Rectal smooth muscle tissue (tissue), 1 donor: ENCODE measurements at regions not wholly inside any gene's neighbourhood (a gene's known extent, or its start where the extent isn't known, plus 50 kb on each side); places are given as distances from the start of the nearest gene placed in this dataset.
"Not testable (repeated sequence)": the region's sequence is repeated elsewhere in the genome, so short reads cannot be mapped to it uniquely, and the experiment has no call there.

Experiments
- H3K27ac ChIP-seq: one replicate; pipeline ENCODE4 v1.7.0; 2013; ENCODE audit warnings: low read depth, low read length, inconsistent platforms
- H3K27me3 ChIP-seq: one replicate; pipeline ENCODE4 v1.7.0; 2013; ENCODE audit warnings: low read length; ENCODE audit not compliant: control insufficient read depth, insufficient read depth
- H3K36me3 ChIP-seq: one replicate; pipeline ENCODE4 v1.7.0; 2013; ENCODE audit warnings: low read length; ENCODE audit not compliant: control insufficient read depth, insufficient read depth
- H3K4me1 ChIP-seq: one replicate; pipeline ENCODE4 v1.7.0; 2013; ENCODE audit warnings: low read length; ENCODE audit not compliant: control insufficient read depth, insufficient read depth
- H3K4me3 ChIP-seq: one replicate; pipeline ENCODE4 v1.7.0; 2013; ENCODE audit warnings: low read length
- H3K9ac ChIP-seq: one replicate; pipeline ENCODE4 v1.7.0; 2013; ENCODE audit warnings: low read length

GRCh38 chr15:70512772-70513362 is 250.5 kb downstream of the UACA start:
- H3K4me1 ChIP-seq: no peaks in the 10 kb centered on the region
- no peak overlapping the region for H3K9ac ChIP-seq
- no peak overlapping the region for H3K4me3 ChIP-seq
- no peaks in the 10 kb centered on the region for H3K27me3 ChIP-seq
- no peaks in the 10 kb centered on the region for H3K36me3 ChIP-seq
- H3K27ac ChIP-seq: no peak overlapping the region

GRCh38 chr15:70511972-70512587 is 251.3 kb downstream of the UACA start:
- H3K9ac ChIP-seq, H3K4me3 ChIP-seq, H3K27ac ChIP-seq, H3K36me3 ChIP-seq, H3K4me1 ChIP-seq, H3K27me3 ChIP-seq: not testable (repeated sequence)

GRCh38 chr15:70510433-70510832 is 252.9 kb downstream of the UACA start:
- H3K4me3 ChIP-seq: no peak overlapping the region
- no peak overlapping the region for H3K27ac ChIP-seq
- no peaks in the 10 kb centered on the region for H3K36me3 ChIP-seq
- peaks cover 7% of the 10 kb centered on the region for H3K4me1 ChIP-seq
- no peaks in the 10 kb centered on the region for H3K27me3 ChIP-seq
- no peak overlapping the region for H3K9ac ChIP-seq

GRCh38 chr15:70509731-70510143 is 253.6 kb downstream of the UACA start:
- Histone ChIP-seq H3K27me3 (no peaks in the 10 kb centered on the region), H3K9ac (no peak overlapping the region), H3K4me3 (no peak overlapping the region), H3K27ac (no peak overlapping the region), H3K4me1 (peaks cover 8% of the 10 kb centered on the region), H3K36me3 (no peaks in the 10 kb centered on the region)

GRCh38 chr15:70509282-70509662 is 254.1 kb downstream of the UACA start:
- H3K36me3 ChIP-seq: no peaks in the 10 kb centered on the region
- no peaks in the 10 kb centered on the region for H3K27me3 ChIP-seq
- H3K4me1 ChIP-seq: peaks cover 8% of the 10 kb centered on the region
- H3K9ac ChIP-seq: no peak overlapping the region
- no peak overlapping the region for H3K27ac ChIP-seq
- no peak overlapping the region for H3K4me3 ChIP-seq

GRCh38 chr15:70508561-70509281 is 254.6 kb downstream of the UACA start:
- Histone ChIP-seq H3K27me3 (no peaks in the 10 kb centered on the region), H3K4me1 (peaks cover 8% of the 10 kb centered on the region), H3K27ac (no peak overlapping the region), H3K4me3 (no peak overlapping the region), H3K36me3 (no peaks in the 10 kb centered on the region), H3K9ac (no peak overlapping the region)

- H3K4me1 ChIP-seq: peaks cover 8% of the 10 kb centered on the region
- no peak overlapping the region for H3K4me3 ChIP-seq
- no peaks in the 10 kb centered on the region for H3K36me3 ChIP-seq
- no peak overlapping the region for H3K27ac ChIP-seq
- no peaks in the 10 kb centered on the region for H3K27me3 ChIP-seq
- no peak overlapping the region for H3K9ac ChIP-seq
These were observed 255.5 kb downstream of the UACA start for GRCh38 chr15:70507772-70508371.

- no peak overlapping the region for H3K4me3 ChIP-seq
- peaks cover 8% of the 10 kb centered on the region for H3K4me1 ChIP-seq
- no peaks in the 10 kb centered on the region for H3K27me3 ChIP-seq
- H3K9ac ChIP-seq: no peak overlapping the region
- H3K36me3 ChIP-seq: no peaks in the 10 kb centered on the region
- no peak overlapping the region for H3K27ac ChIP-seq
These were observed 257.1 kb downstream of the UACA start for GRCh38 chr15:70505936-70506912.

GRCh38 chr15:70505411-70505919 is 257.9 kb downstream of the UACA start:
- H3K27ac ChIP-seq: no peak overlapping the region
- no peak overlapping the region for H3K4me3 ChIP-seq
- H3K4me1 ChIP-seq: peaks cover 8% of the 10 kb centered on the region

GRCh38 chr15:70504988-70505387 is 258.4 kb downstream of the UACA start:
- no peak overlapping the region for H3K4me3 ChIP-seq
- peaks cover 8% of the 10 kb centered on the region for H3K4me1 ChIP-seq
- no peak overlapping the region for H3K27ac ChIP-seq
- no peaks in the 10 kb centered on the region for H3K27me3 ChIP-seq
- no peaks in the 10 kb centered on the region for H3K36me3 ChIP-seq
- no peak overlapping the region for H3K9ac ChIP-seq

More at GRCh38 chr15:70505411-70505919, 257.9 kb downstream of the UACA start:
- no peak overlapping the region for H3K9ac ChIP-seq
- no peaks in the 10 kb centered on the region for H3K36me3 ChIP-seq
- H3K27me3 ChIP-seq: no peaks in the 10 kb centered on the region

GRCh38 chr15:70504299-70504951 is 258.9 kb downstream of the UACA start:
- Histone ChIP-seq H3K27me3 (no peaks in the 10 kb centered on the region), H3K4me3 (no peak overlapping the region), H3K36me3 (no peaks in the 10 kb centered on the region), H3K27ac (no peak overlapping the region), H3K4me1 (peaks cover 8% of the 10 kb centered on the region), H3K9ac (no peak overlapping the region)
